Gastroesophageal sphincter (tissue), 4 donors: ENCODE measurements at regions not wholly inside any gene's neighbourhood (a gene's known extent, or its start where the extent isn't known, plus 50 kb on each side); places are given as distances from the start of the nearest gene placed in this dataset.

Experiments used
- ATAC-seq: fragments of 150-250 bp; one replicate; pipeline ENCODE4 v1.9.1; 2016; ENCODE audit warnings: mild to moderate bottlenecking, moderate library complexity
- H3K27ac ChIP-seq, 4 donors: fragments of 200-600 bp; sonication (generic) in 3 of 4; 1 replicate in 3 of 4; 2 replicates in 1 of 4; pipeline ENCODE4 v1.5.1; 2016 to 2019
- H3K27me3 ChIP-seq: fragments of 200-600 bp; sonication (generic); one replicate; pipeline ENCODE4 v1.5.1; 2019
- H3K36me3 ChIP-seq, 2 donors: fragments of 200-600 bp; sonication (generic); one replicate each; pipeline ENCODE4 v1.5.1; 2019; ENCODE audit warnings: control low read depth in 1 of 2
- H3K4me1 ChIP-seq, 3 donors: fragments of 200-600 bp; sonication (generic); 1 replicate in 2 of 3; 2 replicates in 1 of 3; pipeline ENCODE4 v1.5.1; 2016 to 2019; ENCODE audit warnings: control low read depth in 2 of 3
- H3K4me3 ChIP-seq, 2 donors: fragments of 200-600 bp; sonication (generic); one replicate each; pipeline ENCODE4 v1.5.1; 2019; ENCODE audit warnings: mild to moderate bottlenecking in 1 of 2, moderate library complexity in 1 of 2
- H3K9me3 ChIP-seq, 3 donors: fragments of 200-600 bp; sonication (generic); one replicate each; pipeline ENCODE4 v1.5.1; 2017 to 2019; ENCODE audit warnings: control low read depth in 2 of 3
- EP300 ChIP-seq: sonication (generic); formaldehyde crosslinking; IDR thresholded peaks from one replicate; pipeline ENCODE4 v1.6.1; 2017; ENCODE audit warnings: antibody characterized with exemption, mild to moderate bottlenecking
- POLR2A ChIP-seq, 2 donors: fragments of 450-650 bp; IDR thresholded peaks; one replicate each; pipeline ENCODE4 v1.6.1; 2017; ENCODE audit warnings: antibody characterized with exemption in 2 of 2, mild to moderate bottlenecking in 2 of 2, moderate library complexity in 1 of 2
- POLR2AphosphoS5 ChIP-seq: sonication (generic); formaldehyde crosslinking; IDR thresholded peaks from one replicate; pipeline ENCODE4 v1.6.1; 2017; ENCODE audit warnings: antibody characterized with exemption
- WGBS, 2 donors: methylation state at CpG; one replicate each; pipeline ENCODE4 v1.1.5; 2018; ENCODE audit warnings: low coverage in 1 of 2; 5-methylcytosine and 5-hydroxymethylcytosine counted together
- TF ChIP-seq, protein P1 (sequence below), 4 experiments: fragments of 200-600 bp in 2 of 4; fragments of 450-650 bp in 2 of 4; sonication (generic) in 1 of 4; IDR thresholded peaks; one replicate each; pipeline ENCODE4 v1.5.1; 2017 to 2019; ENCODE audit warnings: antibody characterized with exemption in 4 of 4, mild to moderate bottlenecking in 2 of 4, moderate library complexity in 2 of 4

DNA sequence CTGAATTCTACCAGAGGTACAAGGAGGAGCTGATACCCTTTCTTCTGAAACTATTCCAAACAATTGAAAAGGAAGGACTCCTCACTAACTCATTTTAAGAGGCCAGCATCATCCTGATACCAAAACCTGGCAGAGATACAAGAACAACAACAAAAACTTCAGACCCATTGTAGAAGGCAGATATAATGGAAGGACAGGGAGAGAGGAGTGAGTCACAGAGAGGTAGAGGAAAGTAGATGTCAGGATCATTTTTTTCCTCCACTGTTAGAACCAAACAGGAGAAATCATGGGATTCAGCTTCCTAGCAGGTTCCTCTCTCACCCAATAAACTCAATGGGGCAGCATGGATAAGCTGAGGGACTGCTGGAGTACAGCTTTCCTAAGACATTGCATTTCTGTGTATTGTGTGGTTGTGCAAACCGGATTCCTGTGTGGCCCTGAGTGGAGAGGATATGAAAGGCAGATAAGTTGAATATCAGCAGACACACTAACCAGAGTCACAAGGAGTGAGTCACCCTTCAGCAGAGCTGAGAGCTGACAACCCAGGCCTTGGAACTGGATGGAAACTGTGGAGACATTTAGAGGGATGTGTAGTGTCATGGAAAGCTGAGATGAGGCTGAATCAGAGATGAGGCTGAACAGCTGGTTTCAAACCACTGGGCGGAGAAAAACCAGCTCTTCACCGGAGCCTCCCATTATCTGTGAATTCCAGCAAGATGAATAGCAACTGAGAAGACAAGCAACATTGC lies 60.9 kb upstream of the MMADHC start:
- no peaks in the 10 kb centered on the region for H3K4me1 ChIP-seq
- no peaks in the 10 kb centered on the region for H3K36me3 ChIP-seq
- H3K9me3 ChIP-seq, result no peaks in the 10 kb centered on the region
- WGBS, 2 donors, result 40 to 81% methylated on average over 3 of the region's 3 CpGs
- TF ChIP-seq POLR2A (IDR thresholded peaks at IDR 0.05) (no peak), POLR2AphosphoS5 (no peak), EP300 (no peak)
- TF ChIP-seq, protein P1, sequence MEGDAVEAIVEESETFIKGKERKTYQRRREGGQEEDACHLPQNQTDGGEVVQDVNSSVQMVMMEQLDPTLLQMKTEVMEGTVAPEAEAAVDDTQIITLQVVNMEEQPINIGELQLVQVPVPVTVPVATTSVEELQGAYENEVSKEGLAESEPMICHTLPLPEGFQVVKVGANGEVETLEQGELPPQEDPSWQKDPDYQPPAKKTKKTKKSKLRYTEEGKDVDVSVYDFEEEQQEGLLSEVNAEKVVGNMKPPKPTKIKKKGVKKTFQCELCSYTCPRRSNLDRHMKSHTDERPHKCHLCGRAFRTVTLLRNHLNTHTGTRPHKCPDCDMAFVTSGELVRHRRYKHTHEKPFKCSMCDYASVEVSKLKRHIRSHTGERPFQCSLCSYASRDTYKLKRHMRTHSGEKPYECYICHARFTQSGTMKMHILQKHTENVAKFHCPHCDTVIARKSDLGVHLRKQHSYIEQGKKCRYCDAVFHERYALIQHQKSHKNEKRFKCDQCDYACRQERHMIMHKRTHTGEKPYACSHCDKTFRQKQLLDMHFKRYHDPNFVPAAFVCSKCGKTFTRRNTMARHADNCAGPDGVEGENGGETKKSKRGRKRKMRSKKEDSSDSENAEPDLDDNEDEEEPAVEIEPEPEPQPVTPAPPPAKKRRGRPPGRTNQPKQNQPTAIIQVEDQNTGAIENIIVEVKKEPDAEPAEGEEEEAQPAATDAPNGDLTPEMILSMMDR (IDR thresholded peaks at IDR 0.05), result no peak
- peak overlapping the region in 1 of 4 donors; percentile 25 for H3K27ac ChIP-seq
- H3K4me3 ChIP-seq, result no peak overlapping the region
- ATAC-seq, result peak; percentile 92
- H3K27me3 ChIP-seq, result no peaks in the 10 kb centered on the region

DNA sequence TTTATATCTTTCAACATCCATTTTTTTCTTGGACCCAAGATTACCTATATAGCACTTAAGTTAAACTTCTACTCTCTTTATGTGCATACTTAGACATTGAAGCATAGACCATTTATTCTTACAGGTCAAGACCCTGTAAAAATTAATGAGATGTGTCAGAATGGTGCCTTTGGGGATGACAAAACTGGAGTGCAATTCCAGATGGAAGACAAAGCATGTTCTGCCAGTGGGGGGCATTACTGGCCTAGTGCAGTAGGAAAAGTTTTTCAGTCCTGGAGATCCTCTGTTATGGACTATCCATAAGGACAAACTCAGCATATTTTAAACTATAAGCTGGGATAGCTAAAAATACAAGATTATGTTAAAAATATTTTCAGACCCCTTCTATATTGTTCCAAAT lies 57.8 kb upstream of the MMADHC start:
- Histone ChIP-seq H3K9me3 (no peaks in the 10 kb centered on the region), H3K27ac (no peak overlapping the region), H3K4me3 (no peak overlapping the region), H3K36me3 (no peaks in the 10 kb centered on the region), H3K27me3 (no peaks in the 10 kb centered on the region), H3K4me1 (no peaks in the 10 kb centered on the region)
- ATAC-seq, result no peak
- TF ChIP-seq, protein P1 (IDR thresholded peaks at IDR 0.05), result peak in 1 of 4 experiments; percentile 12
- TF ChIP-seq POLR2AphosphoS5, result no peak
